Fibroblast of mammary gland (primary cell): ENCODE measurements at regions not wholly inside any gene's neighbourhood (a gene's known extent, or its start where the extent isn't known, plus 50 kb on each side); places are given as distances from the start of the nearest gene placed in this dataset.

Experiments used
- DNase-seq: peaks from one replicate; pipeline ENCODE4 v3.0.0-alpha.2; 2010; ENCODE audit warnings: low read depth
- H3K4me3 ChIP-seq: 2 replicates; pipeline ENCODE4 v1.5.1; 2011; ENCODE audit warnings: low read depth, mild to moderate bottlenecking, low read length, moderate library complexity; ENCODE audit not compliant: control insufficient read depth
- CTCF ChIP-seq: conservative IDR thresholded peaks from 2 replicates; pipeline ENCODE4 v1.5.1; 2011; ENCODE audit warnings: low read depth, low read length, inconsistent platforms; ENCODE audit not compliant: control insufficient read depth, insufficient read depth

- no peak for DNase-seq
- no peak overlapping the region for H3K4me3 ChIP-seq
- TF ChIP-seq CTCF, result no peak
Observed at GRCh38 chr4:81827577-81828202, 356.0 kb upstream of the RASGEF1B start.

- no peak for DNase-seq
- no peak for TF ChIP-seq CTCF
- H3K4me3 ChIP-seq, result no peak overlapping the region
Observed at GRCh38 chr4:81826817-81827424, 355.2 kb upstream of the RASGEF1B start.

- DNase-seq, result no peak
- H3K4me3 ChIP-seq, result no peak overlapping the region
- TF ChIP-seq CTCF, result no peak
Observed at GRCh38 chr4:81826335-81826734, 354.6 kb upstream of the RASGEF1B start.

GRCh38 chr4:81818385-81818920, 346.7 kb upstream of the RASGEF1B start:
- H3K4me3 ChIP-seq, result no peak overlapping the region
- DNase-seq, result no peak
- TF ChIP-seq CTCF, result no peak

GRCh38 chr4:81816031-81816761, 344.5 kb upstream of the RASGEF1B start:
- TF ChIP-seq CTCF, result no peak
- no peak for DNase-seq
- no peak overlapping the region for H3K4me3 ChIP-seq

- H3K4me3 ChIP-seq, result no peak overlapping the region
- TF ChIP-seq CTCF, result no peak
- DNase-seq, result no peak
Observed at GRCh38 chr4:81814987-81815541, 343.4 kb upstream of the RASGEF1B start.
